HG03095 (cell line): ENCODE measurements at regions not wholly inside any gene's neighbourhood (a gene's known extent, or its start where the extent isn't known, plus 50 kb on each side); places are given as distances from the start of the nearest gene placed in this dataset.
"Not testable (repeated sequence)": the region's sequence is repeated elsewhere in the genome, so short reads cannot be mapped to it uniquely, and the experiment has no call there.

Source experiments
- ATAC-seq: cut with Tn5 transposase; IDR thresholded peaks from one replicate; pipeline ENCODE4 v1.9.1; 2021; ENCODE audit warnings: moderate library complexity; ENCODE audit not compliant: unreplicated experiment

DNA sequence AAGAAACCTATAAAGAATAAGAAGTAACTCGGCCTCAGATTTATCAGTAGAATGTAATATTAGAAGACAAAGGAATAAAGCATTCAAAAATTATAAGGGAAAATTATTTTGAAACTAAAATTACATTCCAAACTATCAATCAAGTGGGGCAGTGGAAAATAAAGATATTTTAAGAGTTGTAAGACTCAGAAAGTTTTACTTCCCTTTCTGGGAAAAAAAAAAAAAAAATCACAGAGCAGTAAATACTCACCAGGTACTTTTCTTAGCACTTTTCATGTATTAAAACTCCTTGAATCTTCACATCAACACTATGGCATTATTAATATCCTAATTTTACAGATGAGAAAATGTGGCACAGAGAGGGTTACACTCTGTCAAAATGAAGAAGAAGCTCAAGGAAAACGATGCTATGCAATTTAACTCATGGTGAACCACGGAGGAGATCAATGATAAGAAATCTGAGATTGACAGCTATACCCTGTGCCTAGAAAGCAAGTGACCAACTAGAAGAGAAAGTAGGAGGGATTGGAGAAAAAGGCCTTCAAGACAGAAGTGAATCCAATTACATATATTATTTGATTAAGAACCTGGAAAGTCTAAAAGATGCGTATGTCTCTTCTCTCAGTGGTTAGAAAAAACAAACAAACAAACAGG lies 238.9 kb upstream of the ID2 start:
- ATAC-seq: no peak

DNA sequence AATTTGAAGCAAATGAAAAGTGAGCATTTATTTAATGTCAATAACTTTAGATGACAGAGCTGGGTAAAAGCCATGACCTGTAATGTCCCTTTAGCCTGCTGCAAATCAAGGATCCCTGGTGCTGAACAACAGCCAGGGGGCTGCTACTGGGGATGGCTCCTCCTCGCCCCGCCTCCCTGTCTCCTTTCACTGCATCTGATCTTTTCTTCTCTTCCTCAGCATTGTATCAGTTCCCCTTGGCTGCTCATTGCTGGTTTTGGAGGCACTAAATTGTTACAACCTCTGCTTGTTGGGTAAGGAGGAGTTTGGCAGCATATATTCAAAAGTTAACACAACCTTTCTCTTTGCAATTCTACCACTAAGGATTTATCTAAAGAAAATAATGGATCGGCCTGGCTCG lies 236.3 kb upstream of the ID2 start:
- no peak for ATAC-seq

- ATAC-seq: not testable (repeated sequence)
Measured at GRCh38 chr2:8446751-8447150, 235.1 kb upstream of the ID2 start.

DNA sequence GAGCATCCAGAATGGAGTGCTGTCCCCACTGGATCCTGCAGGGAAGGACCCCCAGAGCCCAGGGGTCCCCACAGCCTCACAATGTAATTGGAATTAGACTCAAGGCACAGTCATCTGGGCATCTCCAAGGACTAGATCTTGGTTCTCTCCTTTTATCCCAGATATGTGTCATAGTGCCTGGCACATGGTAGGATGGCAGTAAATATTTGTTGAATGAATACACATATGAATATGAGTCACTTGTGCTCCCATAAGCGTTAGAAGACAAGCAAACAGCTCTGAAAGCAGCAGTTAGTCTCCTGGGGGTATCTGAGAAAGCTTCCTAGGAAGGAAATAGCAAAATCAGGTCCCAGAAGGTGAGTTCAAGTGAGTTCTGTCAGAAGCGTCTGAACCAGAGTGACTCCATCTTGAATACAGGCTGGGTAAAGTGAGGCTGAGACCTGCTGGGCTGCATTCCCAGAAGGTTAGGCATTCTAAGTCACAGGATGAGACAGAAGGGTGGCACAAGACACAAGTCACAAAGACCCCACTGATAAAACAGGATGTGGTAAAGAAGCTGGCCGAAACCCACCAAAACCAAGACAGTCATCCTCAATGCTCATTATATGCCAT lies 234.1 kb upstream of the ID2 start:
- no peak for ATAC-seq

- ATAC-seq: no peak
Measured at GRCh38 chr2:8448824-8449556, 232.9 kb upstream of the ID2 start.

GRCh38 chr2:8451273-8451672 lies 230.6 kb upstream of the ID2 start:
- ATAC-seq: no peak

GRCh38 chr2:8452296-8452695 lies 229.6 kb upstream of the ID2 start:
- ATAC-seq: no peak

DNA sequence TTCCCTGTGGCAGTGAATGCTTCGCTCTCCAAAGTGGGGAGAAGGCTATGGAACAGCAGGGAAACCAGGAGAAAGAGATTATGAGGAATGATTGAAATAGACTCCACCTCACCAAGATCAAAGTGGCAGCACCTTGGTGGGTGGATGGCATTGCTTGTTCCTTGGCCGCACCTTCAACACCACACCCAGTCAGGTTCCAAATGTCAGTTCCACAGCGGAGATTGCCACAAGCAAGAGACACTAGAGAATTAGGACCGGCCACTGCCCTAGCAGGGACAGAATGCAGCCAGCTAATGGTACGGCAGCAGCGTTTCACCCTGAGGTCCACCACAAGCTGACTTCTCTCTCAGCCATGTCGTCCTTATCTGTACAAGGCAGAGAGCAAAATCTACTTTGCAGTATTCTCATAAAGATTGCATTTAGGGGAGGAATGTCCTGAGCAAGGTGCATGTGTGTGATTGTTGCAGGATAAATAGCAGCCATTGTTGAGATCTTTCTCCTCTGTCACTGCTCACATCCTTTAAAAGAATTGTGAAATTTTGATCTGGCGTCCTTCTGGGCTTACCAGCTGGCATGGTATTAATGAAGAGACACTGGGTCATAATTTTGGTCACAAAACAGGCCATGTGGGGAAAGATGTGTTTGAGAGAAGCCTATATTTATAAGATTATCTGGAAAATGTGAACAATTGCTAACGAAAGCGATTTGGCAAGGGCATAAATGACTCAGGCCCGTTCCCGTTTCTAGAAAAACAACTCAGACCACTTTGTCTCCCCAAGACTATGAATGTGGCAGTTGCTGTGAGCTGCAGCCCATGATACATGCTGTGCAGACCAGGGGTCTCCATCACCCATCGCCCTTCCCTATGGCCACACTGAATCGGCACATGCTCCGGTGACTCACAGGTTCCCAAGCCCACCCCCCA lies 228.6 kb upstream of the ID2 start:
- ATAC-seq: no peak

- no peak for ATAC-seq
Measured at GRCh38 chr2:8453904-8454302, 228.0 kb upstream of the ID2 start.

DNA sequence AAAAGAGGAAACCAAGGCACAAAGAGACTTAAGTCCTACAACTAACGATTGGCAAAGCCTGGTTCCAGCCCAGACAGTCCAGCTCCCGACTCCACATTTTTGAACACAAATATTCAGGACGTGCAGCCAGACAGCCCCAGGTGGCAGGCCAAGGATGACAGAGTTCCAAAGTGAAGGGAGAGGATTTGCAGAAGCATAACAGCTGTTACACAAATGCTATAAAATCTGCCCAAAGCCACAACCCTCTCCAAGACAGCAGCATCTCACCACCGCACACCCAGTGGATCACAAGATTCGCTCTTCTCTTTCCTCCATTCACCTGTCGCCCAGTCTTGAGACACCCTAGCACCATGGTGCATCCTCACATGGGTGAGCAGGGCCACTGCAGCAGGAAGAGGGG lies 227.1 kb upstream of the ID2 start:
- no peak for ATAC-seq

- no peak for ATAC-seq
Measured at GRCh38 chr2:8455236-8456150, 226.4 kb upstream of the ID2 start.

GRCh38 chr2:8456151-8457091 lies 225.4 kb upstream of the ID2 start:
- ATAC-seq: no peak

GRCh38 chr2:8457092-8457481 lies 224.8 kb upstream of the ID2 start:
- ATAC-seq: no peak

- ATAC-seq: no peak
Measured at GRCh38 chr2:8457699-8458502, 224.0 kb upstream of the ID2 start.

GRCh38 chr2:8458503-8459459 lies 223.1 kb upstream of the ID2 start:
- no peak for ATAC-seq

- ATAC-seq: no peak
Measured at GRCh38 chr2:8459474-8459873, 222.4 kb upstream of the ID2 start.

GRCh38 chr2:8461341-8461740 lies 220.5 kb upstream of the ID2 start:
- no peak for ATAC-seq
